ENCODE measurements at regions not wholly inside any gene's neighbourhood (a gene's known extent, or its start where the extent isn't known, plus 50 kb on each side); places are given as distances from the start of the nearest gene placed in this dataset.

DNA sequence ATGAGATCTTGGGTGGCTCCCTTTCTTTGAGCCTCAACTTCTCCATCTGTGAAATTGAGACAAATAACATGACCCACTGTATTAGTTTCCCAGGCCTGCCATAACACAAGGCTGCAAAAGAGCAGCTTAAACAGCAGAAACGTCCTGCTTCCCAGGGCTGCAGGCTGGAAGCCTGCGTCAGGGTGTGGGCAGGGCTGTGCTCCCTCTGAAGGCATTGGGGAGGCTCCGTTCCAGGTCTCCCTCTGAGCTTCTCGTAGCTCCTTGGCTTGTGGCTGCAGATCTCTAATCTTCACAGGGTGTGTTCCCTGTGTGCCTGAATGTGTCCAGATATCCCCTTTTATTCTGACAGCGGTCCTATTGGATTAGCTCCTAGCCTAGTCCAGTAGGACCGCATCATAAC, 147.1 kb downstream of the VRK1 start:
- Histone ChIP-seq H3K36me3 (no peaks in the 10 kb centered on the region), H3K9me3 (no peaks in the 10 kb centered on the region), H3K27ac (replicated peaks in 1 of 4) (no peak overlapping the region), H3K4me1 (no peaks in the 10 kb centered on the region), H3K27me3 (no peaks in the 10 kb centered on the region), H3K4me3 (no peak overlapping the region)
- DNase-seq (ENCODE audit: extremely low spot score) = no peak
- intact Hi-C loops (cut with DNase I) = no loop called here
- 68% methylated on average over 4 of the region's 6 CpGs for WGBS
- TF ChIP-seq POLR2AphosphoS5 (IDR thresholded peaks at IDR 0.05) = no peak
- TF ChIP-seq EP300 (IDR thresholded peaks at IDR 0.05) = no peak

DNA sequence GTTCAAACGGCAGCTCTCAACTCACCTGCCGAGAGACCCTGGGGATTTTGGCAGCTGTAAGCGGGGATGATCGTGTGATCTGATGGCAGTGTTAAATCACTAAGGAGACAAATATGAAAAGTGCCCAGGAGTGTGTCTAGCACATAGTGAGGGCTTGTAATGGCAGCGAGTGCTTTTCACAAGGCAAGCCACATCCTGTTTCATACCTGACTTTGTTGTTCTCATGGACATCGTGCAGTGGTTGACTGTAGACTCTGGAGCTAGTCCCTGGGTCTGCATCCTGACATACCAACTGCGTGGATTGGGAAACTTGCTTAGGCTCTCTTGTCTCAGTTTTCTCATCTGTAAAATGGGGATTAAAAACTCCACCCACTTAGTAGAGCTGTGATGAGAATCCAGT, 148.5 kb downstream of the VRK1 start:
- TF ChIP-seq POLR2AphosphoS5 (IDR thresholded peaks at IDR 0.05) (no peak), POLR2A (IDR thresholded peaks at IDR 0.05; ENCODE audit: low read depth) (no peak), EP300 (IDR thresholded peaks at IDR 0.05) (no peak)
- TF ChIP-seq, protein P1, sequence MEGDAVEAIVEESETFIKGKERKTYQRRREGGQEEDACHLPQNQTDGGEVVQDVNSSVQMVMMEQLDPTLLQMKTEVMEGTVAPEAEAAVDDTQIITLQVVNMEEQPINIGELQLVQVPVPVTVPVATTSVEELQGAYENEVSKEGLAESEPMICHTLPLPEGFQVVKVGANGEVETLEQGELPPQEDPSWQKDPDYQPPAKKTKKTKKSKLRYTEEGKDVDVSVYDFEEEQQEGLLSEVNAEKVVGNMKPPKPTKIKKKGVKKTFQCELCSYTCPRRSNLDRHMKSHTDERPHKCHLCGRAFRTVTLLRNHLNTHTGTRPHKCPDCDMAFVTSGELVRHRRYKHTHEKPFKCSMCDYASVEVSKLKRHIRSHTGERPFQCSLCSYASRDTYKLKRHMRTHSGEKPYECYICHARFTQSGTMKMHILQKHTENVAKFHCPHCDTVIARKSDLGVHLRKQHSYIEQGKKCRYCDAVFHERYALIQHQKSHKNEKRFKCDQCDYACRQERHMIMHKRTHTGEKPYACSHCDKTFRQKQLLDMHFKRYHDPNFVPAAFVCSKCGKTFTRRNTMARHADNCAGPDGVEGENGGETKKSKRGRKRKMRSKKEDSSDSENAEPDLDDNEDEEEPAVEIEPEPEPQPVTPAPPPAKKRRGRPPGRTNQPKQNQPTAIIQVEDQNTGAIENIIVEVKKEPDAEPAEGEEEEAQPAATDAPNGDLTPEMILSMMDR (IDR thresholded peaks at IDR 0.05) = no peak

DNA sequence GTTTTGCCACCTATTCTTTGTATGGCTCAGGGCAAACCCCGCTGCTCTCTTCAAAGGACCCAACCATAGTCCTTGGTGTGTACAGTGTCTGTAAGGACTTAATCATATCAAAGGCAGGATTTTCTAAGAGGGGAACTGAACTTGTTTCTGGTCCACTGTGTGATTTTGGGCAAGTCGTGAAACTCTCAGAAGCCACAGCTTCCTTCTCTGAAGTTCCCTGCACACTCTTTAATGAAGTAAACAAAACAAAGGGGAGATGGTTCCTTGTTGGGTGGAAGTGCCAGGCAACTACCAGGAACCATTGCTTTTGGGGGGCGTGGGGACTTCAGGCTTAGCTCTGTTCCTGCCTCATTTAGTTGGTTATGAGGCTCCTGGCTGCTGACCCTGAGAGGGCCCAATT, 152.4 kb downstream of the VRK1 start:
- intact Hi-C loops (cut with DNase I) = no loop called here
- Histone ChIP-seq H3K27ac (replicated peaks in 1 of 4) (no peak overlapping the region), H3K4me3 (no peak overlapping the region), H3K9me3 (no peaks in the 10 kb centered on the region), H3K36me3 (no peaks in the 10 kb centered on the region), H3K27me3 (no peaks in the 10 kb centered on the region), H3K4me1 (no peaks in the 10 kb centered on the region)
- no peak for DNase-seq (ENCODE audit: extremely low spot score)
- WGBS = 83% methylated on average over 3 of the region's 3 CpGs
- TF ChIP-seq POLR2A (IDR thresholded peaks at IDR 0.05; ENCODE audit: low read depth) = no peak
- no peak for TF ChIP-seq POLR2AphosphoS5 (IDR thresholded peaks at IDR 0.05)
- no peak for TF ChIP-seq EP300 (IDR thresholded peaks at IDR 0.05)
- TF ChIP-seq, protein P1 (IDR thresholded peaks at IDR 0.05) = no peak

More for the DNA sequence above, 148.5 kb downstream of the VRK1 start:
- Histone ChIP-seq H3K9me3 (no peaks in the 10 kb centered on the region), H3K36me3 (no peaks in the 10 kb centered on the region), H3K4me1 (no peaks in the 10 kb centered on the region), H3K27me3 (no peaks in the 10 kb centered on the region), H3K27ac (replicated peaks in 1 of 4) (no peak overlapping the region), H3K4me3 (no peak overlapping the region)
- WGBS = 83% methylated on average over 7 of the region's 7 CpGs
- intact Hi-C loops (cut with DNase I) = no loop called here
- no peak for DNase-seq (ENCODE audit: extremely low spot score)

DNA sequence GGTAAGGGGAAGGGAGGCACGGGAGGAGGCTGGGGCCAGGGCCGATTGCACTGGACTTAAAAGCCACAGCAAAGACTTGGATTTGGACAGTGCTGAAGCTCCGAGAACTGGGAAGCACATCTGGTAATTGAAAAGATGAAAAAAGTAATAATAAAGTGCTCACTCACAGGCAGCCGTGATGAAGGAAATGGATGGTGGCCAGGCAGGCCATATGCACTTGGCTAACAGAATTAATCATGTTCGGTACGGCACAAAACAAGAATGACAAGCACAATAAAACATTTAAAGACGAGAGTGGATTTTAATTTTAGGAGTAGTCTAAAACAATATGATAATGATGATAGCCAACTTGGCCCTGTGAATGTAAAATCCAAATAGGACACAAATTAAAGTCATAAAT, 154.3 kb downstream of the VRK1 start:
- TF ChIP-seq POLR2A (IDR thresholded peaks at IDR 0.05; ENCODE audit: low read depth) (no peak), POLR2AphosphoS5 (IDR thresholded peaks at IDR 0.05) (no peak), EP300 (IDR thresholded peaks at IDR 0.05) (no peak)
- TF ChIP-seq, protein P1 (IDR thresholded peaks at IDR 0.05) = no peak
- Histone ChIP-seq H3K9me3 (no peaks in the 10 kb centered on the region), H3K27me3 (no peaks in the 10 kb centered on the region), H3K4me3 (no peak overlapping the region), H3K36me3 (no peaks in the 10 kb centered on the region), H3K27ac (replicated peaks in 1 of 4) (no peak overlapping the region), H3K4me1 (no peaks in the 10 kb centered on the region)
- 52% methylated on average over 7 of the region's 7 CpGs for WGBS
- no peak for DNase-seq (ENCODE audit: extremely low spot score)
- intact Hi-C loops (cut with DNase I) = no loop called here

DNA sequence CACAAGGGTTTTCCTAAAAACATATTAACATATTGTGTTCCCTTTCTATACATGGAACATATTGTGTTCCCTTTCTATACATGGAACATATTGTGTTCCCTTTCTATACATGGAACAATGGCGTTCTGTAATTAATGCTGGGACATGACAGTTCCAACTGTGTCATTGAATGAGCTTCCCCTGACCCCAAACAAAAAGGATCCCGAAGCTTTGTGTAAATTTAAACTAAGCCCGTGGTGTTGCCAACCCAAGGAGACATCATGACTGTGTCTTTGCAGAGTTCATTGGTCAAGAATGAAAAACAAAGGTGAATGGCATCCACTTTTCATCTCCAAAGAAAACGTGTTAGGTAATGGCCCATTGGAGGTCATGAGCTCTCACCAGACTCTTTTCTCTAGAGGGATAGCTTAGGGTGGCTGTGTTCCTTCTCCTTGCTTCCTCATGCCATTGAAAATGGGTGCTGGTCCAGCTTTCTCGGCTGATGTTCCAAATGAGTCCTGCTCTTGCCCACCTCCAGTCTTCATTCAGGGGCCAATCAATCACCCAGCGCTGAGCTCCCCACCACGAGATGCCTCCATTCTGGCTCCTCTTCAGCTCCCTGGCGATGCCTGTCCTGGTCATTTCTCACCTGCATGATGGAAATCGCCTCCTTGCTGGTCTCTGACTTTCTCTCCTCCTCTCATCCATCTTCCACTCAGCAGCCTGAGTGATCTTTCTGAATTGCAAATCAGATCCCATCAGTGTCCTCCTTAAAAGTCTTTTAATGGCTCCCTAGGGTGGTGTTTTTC, 156.1 kb downstream of the VRK1 start:
- intact Hi-C loops (cut with DNase I) = no loop called here

More for the DNA sequence above, 156.1 kb downstream of the VRK1 start:
- Histone ChIP-seq H3K27ac (replicated peaks in 1 of 4) (no peak overlapping the region), H3K27me3 (no peaks in the 10 kb centered on the region), H3K36me3 (no peaks in the 10 kb centered on the region), H3K9me3 (no peaks in the 10 kb centered on the region), H3K4me3 (no peak overlapping the region), H3K4me1 (no peaks in the 10 kb centered on the region)
- TF ChIP-seq EP300 (IDR thresholded peaks at IDR 0.05) (no peak), POLR2A (IDR thresholded peaks at IDR 0.05; ENCODE audit: low read depth) (no peak), POLR2AphosphoS5 (IDR thresholded peaks at IDR 0.05) (no peak)
- TF ChIP-seq, protein P1 (IDR thresholded peaks at IDR 0.05) = no peak
- no peak for DNase-seq (ENCODE audit: extremely low spot score)
- 73% methylated on average over 9 of the region's 9 CpGs for WGBS
